ENCODE measurements at regions not wholly inside any gene's neighbourhood (a gene's known extent, or its start where the extent isn't known, plus 50 kb on each side); places are given as distances from the start of the nearest gene placed in this dataset.

GRCh38 chr21:16709866-16710550 is 802.8 kb upstream of the CXADR start:
- DNase-seq (ENCODE audit: low read depth in 2 of 2, low spot score in 1 of 2): no peak

GRCh38 chr21:16711757-16712156 is 801.1 kb upstream of the CXADR start:
- DNase-seq (ENCODE audit: low read depth in 2 of 2, low spot score in 1 of 2): no peak

- DNase-seq (ENCODE audit: low read depth in 2 of 2, low spot score in 1 of 2): no peak
Measured at GRCh38 chr21:16713331-16714117, 799.3 kb upstream of the CXADR start.

- DNase-seq (ENCODE audit: low read depth in 2 of 2, low spot score in 1 of 2): no peak
Measured at GRCh38 chr21:16740511-16740910, 772.3 kb upstream of the CXADR start.

- DNase-seq (ENCODE audit: low read depth in 2 of 2, low spot score in 1 of 2): no peak
Measured at GRCh38 chr21:16741141-16741665, 771.6 kb upstream of the CXADR start.

GRCh38 chr21:16742131-16742641 is 770.7 kb upstream of the CXADR start:
- no peak for DNase-seq (ENCODE audit: low read depth in 2 of 2, low spot score in 1 of 2)

- no peak for DNase-seq (ENCODE audit: low read depth in 2 of 2, low spot score in 1 of 2)
Measured at GRCh38 chr21:16742741-16743140, 770.1 kb upstream of the CXADR start.

- DNase-seq (ENCODE audit: low read depth in 2 of 2, low spot score in 1 of 2): no peak
Measured at GRCh38 chr21:16743317-16743716, 769.5 kb upstream of the CXADR start.

GRCh38 chr21:16750926-16751325 is 761.9 kb upstream of the CXADR start:
- no peak for DNase-seq (ENCODE audit: low read depth in 2 of 2, low spot score in 1 of 2)

- no peak for DNase-seq (ENCODE audit: low read depth in 2 of 2, low spot score in 1 of 2)
Measured at GRCh38 chr21:16751695-16752474, 761.0 kb upstream of the CXADR start.

GRCh38 chr21:16752475-16752857 is 760.4 kb upstream of the CXADR start:
- DNase-seq (ENCODE audit: low read depth in 2 of 2, low spot score in 1 of 2): no peak

- DNase-seq (ENCODE audit: low read depth in 2 of 2, low spot score in 1 of 2): no peak
Measured at GRCh38 chr21:16755061-16755460, 757.8 kb upstream of the CXADR start.

- no peak for DNase-seq (ENCODE audit: low read depth in 2 of 2, low spot score in 1 of 2)
Measured at GRCh38 chr21:16767201-16767600, 745.6 kb upstream of the CXADR start.

- no peak for DNase-seq (ENCODE audit: low read depth in 2 of 2, low spot score in 1 of 2)
Measured at GRCh38 chr21:16768096-16768495, 744.7 kb upstream of the CXADR start.

- DNase-seq (ENCODE audit: low read depth in 2 of 2, low spot score in 1 of 2): no peak
Measured at GRCh38 chr21:16770266-16770665, 742.6 kb upstream of the CXADR start.

- no peak for DNase-seq (ENCODE audit: low read depth in 2 of 2, low spot score in 1 of 2)
Measured at GRCh38 chr21:16773206-16773605, 739.6 kb upstream of the CXADR start.

- no peak for DNase-seq (ENCODE audit: low read depth in 2 of 2, low spot score in 1 of 2)
Measured at GRCh38 chr21:16775076-16775475, 737.8 kb upstream of the CXADR start.

GRCh38 chr21:16777041-16777720 is 735.7 kb upstream of the CXADR start:
- DNase-seq (ENCODE audit: low read depth in 2 of 2, low spot score in 1 of 2): no peak

- no peak for DNase-seq (ENCODE audit: low read depth in 2 of 2, low spot score in 1 of 2)
Measured at GRCh38 chr21:16788584-16788983, 724.3 kb upstream of the CXADR start.

GRCh38 chr21:16789636-16790035 is 723.2 kb upstream of the CXADR start:
- no peak for DNase-seq (ENCODE audit: low read depth in 2 of 2, low spot score in 1 of 2)

- DNase-seq (ENCODE audit: low read depth in 2 of 2, low spot score in 1 of 2): no peak
Measured at GRCh38 chr21:16792101-16792500, 720.7 kb upstream of the CXADR start.

Measured in stimulated activated CD8-positive, alpha-beta memory T cell treated with anti-CD3 and anti-CD28 coated beads, Interleukin-4, amount 100 ng/mL, for 1 hour (primary cell).